ENCODE measurements at regions not wholly inside any gene's neighbourhood (a gene's known extent, or its start where the extent isn't known, plus 50 kb on each side); places are given as distances from the start of the nearest gene placed in this dataset.

DNA sequence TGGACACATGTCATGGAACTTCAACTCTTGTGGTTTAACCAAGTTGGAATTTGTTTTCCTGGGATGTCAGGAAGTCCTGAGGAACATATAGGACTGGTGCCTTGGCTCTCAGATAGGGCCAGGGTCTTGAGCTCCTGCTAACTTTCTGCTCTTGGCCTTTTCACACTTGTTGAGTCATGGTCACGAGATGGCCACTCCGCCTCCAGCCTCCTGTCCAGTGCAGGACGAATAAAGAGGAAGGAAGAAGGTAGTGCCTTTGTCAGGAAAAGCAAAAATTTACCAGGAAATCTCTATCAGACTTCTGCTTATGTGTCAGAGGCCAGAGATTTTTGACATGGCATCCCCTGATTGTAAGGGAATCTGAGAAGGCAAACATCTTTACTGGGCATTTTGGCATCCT lies 89.1 kb upstream of the ARHGAP20 start:
- TF ChIP-seq CTCF (IDR thresholded peaks at IDR 0.05) (no peak), POLR2A (IDR thresholded peaks at IDR 0.05) (no peak)
- no peak for DNase-seq
- Histone ChIP-seq H3K27me3 (no peaks in the 10 kb centered on the region), H3K27ac (no peak overlapping the region), H3K9me3 (no peaks in the 10 kb centered on the region), H3K36me3 (no peaks in the 10 kb centered on the region), H3K4me1 (no peaks in the 10 kb centered on the region), H3K4me3 (no peak overlapping the region)
- intact Hi-C loops (cut with DNase I; ENCODE audit: low total_unique reads): no loop called here

DNA sequence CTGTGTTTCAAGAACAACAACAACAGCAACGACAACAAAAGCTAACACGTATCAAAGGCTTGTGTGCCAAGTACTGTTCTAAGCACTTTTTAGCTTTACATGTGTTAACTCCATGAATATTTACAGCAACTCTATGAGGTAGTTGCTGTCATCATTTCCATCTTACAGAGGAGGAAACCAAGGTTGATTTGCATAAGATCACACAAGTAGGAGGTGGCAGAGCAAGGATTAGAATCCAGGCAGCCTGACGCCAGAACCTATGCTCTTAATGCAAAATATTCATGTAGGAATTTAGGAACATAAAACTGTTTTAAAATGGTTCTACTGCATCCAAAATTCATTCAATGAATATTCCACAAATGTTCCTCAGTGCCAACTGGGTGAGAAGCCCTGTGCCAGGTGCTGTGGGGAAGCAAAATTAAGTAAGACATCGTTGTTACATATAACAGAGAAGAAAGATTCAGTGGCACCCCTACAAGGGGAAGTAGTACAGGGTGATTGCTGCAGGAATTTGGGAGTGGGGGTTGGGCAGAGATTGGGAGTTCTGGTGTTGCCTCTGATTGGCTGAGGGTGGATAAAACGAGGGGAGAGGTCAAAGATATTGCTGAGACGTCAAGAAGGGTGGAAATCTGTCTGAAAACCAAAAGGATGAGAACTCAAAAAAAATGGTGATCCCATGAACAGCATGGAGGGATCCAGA lies 86.1 kb upstream of the ARHGAP20 start:
- no peak for DNase-seq
- Histone ChIP-seq H3K36me3 (no peaks in the 10 kb centered on the region), H3K9me3 (no peaks in the 10 kb centered on the region), H3K27ac (no peak overlapping the region), H3K27me3 (no peaks in the 10 kb centered on the region), H3K4me3 (no peak overlapping the region), H3K4me1 (no peaks in the 10 kb centered on the region)
- intact Hi-C loops (cut with DNase I; ENCODE audit: low total_unique reads): no loop called here
- TF ChIP-seq CTCF (IDR thresholded peaks at IDR 0.05) (no peak), POLR2A (IDR thresholded peaks at IDR 0.05) (no peak)

- no peaks in the 10 kb centered on the region for H3K27me3 ChIP-seq
- no peaks in the 10 kb centered on the region for H3K4me1 ChIP-seq
- no peak overlapping the region for H3K27ac ChIP-seq
- H3K36me3 ChIP-seq: no peaks in the 10 kb centered on the region
- TF ChIP-seq POLR2A (IDR thresholded peaks at IDR 0.05) (no peak), CTCF (IDR thresholded peaks at IDR 0.05) (no peak)
- no peaks in the 10 kb centered on the region for H3K9me3 ChIP-seq
- intact Hi-C loops (cut with DNase I; ENCODE audit: low total_unique reads): no loop called here
- H3K4me3 ChIP-seq: no peak overlapping the region
- no peak for DNase-seq
Measured at GRCh38 chr11:110797453-110797852, 85.2 kb upstream of the ARHGAP20 start.

- H3K36me3 ChIP-seq: no peaks in the 10 kb centered on the region
- DNase-seq: no peak
- TF ChIP-seq POLR2A (IDR thresholded peaks at IDR 0.05) (no peak), CTCF (IDR thresholded peaks at IDR 0.05) (no peak)
- no peak overlapping the region for H3K27ac ChIP-seq
- no peak overlapping the region for H3K4me3 ChIP-seq
- no peaks in the 10 kb centered on the region for H3K4me1 ChIP-seq
- no peaks in the 10 kb centered on the region for H3K9me3 ChIP-seq
- intact Hi-C loops (cut with DNase I; ENCODE audit: low total_unique reads): no loop called here
- H3K27me3 ChIP-seq: no peaks in the 10 kb centered on the region
Measured at GRCh38 chr11:110795112-110795624, 82.9 kb upstream of the ARHGAP20 start.

DNA sequence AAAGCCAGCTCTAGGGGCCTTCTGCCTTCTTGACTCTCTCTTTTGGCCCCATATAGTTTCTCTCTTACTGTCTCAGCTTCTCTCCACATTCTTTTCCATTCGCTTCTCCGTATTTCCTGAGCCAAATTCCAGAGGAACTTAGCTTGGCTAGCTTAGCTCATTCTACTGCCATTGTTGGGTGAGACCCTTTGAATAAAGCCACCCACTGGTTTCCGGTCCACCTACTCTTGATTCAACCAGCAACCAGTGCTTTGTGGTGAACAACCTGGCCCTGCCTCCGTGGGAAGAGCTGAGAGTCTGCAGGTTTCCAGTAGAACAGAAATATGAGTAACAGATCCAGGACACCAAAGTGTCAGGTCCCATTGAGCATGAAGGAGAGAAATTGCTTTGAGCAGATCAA lies 81.3 kb upstream of the ARHGAP20 start:
- Histone ChIP-seq H3K36me3 (no peaks in the 10 kb centered on the region), H3K9me3 (no peaks in the 10 kb centered on the region), H3K27ac (no peak overlapping the region), H3K4me3 (no peak overlapping the region), H3K27me3 (no peaks in the 10 kb centered on the region), H3K4me1 (no peaks in the 10 kb centered on the region)
- intact Hi-C loops (cut with DNase I; ENCODE audit: low total_unique reads): no loop called here
- DNase-seq: no peak
- no peak for TF ChIP-seq CTCF (IDR thresholded peaks at IDR 0.05)
- TF ChIP-seq POLR2A (IDR thresholded peaks at IDR 0.05): no peak

All from uterus (tissue), 3 donors.